ENCODE measurements at regions not wholly inside any gene's neighbourhood (a gene's known extent, or its start where the extent isn't known, plus 50 kb on each side); places are given as distances from the start of the nearest gene placed in this dataset.
"Not testable (repeated sequence)": the region's sequence is repeated elsewhere in the genome, so short reads cannot be mapped to it uniquely, and the experiment has no call there.

GRCh38 chr2:33704406-33704855 is 105.3 kb upstream of the FAM98A start:
- ATAC-seq: peak in 3 of 8 donors; percentile 68 to 76 (median 73)
- no peak for DNase-seq
- intact Hi-C loops (cut with DNase I): no loop called here
- Histone ChIP-seq H3K9me3 (no peaks in the 10 kb centered on the region), H3K36me3 (no peaks in the 10 kb centered on the region), H3K27ac (peak overlapping the region in 6 of 10 donors; percentile 11 to 74 (median 26)), H3K27me3 (no peaks in the 10 kb centered on the region), H3K4me1 (peaks cover 0 to 20% (median 3%) of the 10 kb centered on the region in 9 donors), H3K4me3 (no peak overlapping the region)
- WGBS, 2 donors: 22 to 35% methylated on average over 1 of the region's 1 CpG
- TF ChIP-seq CTCF (IDR thresholded peaks at IDR 0.05): no peak

- no peak for TF ChIP-seq CTCF (IDR thresholded peaks at IDR 0.05)
- Histone ChIP-seq H3K27me3 (no peaks in the 10 kb centered on the region), H3K4me3 (no peak overlapping the region), H3K27ac (no peak overlapping the region), H3K4me1 (no peaks in the 10 kb centered on the region), H3K36me3 (no peaks in the 10 kb centered on the region), H3K9me3 (peaks cover 0 to 11% (median 0%) of the 10 kb centered on the region in 11 donors)
- DNase-seq (no peak), ATAC-seq (no peak)
- intact Hi-C loops (cut with DNase I): no loop called here
Measured at GRCh38 chr2:33696234-33696633, 97.1 kb upstream of the FAM98A start.

- no peak for DNase-seq
Measured at GRCh38 chr2:33694904-33695303, 95.8 kb upstream of the FAM98A start.

GRCh38 chr2:33690686-33691085 is 91.6 kb upstream of the FAM98A start:
- WGBS, 2 donors: 85 to 93% methylated on average over 1 of the region's 1 CpG
- H3K4me1 ChIP-seq; ATAC-seq; intact Hi-C loops (cut with DNase I); H3K27ac ChIP-seq; H3K27me3 ChIP-seq; H3K36me3 ChIP-seq; DNase-seq; H3K4me3 ChIP-seq: not testable (repeated sequence)
- H3K9me3 ChIP-seq: peaks cover 0 to 60% (median 17%) of the 10 kb centered on the region in 11 donors

More at GRCh38 chr2:33694904-33695303, 95.8 kb upstream of the FAM98A start:
- H3K9me3 ChIP-seq: peaks cover 0 to 23% (median 0%) of the 10 kb centered on the region in 11 donors
- no peak overlapping the region for H3K27ac ChIP-seq
- no peak for TF ChIP-seq CTCF (IDR thresholded peaks at IDR 0.05)
- no peak overlapping the region for H3K4me3 ChIP-seq
- no peaks in the 10 kb centered on the region for H3K27me3 ChIP-seq
- no peaks in the 10 kb centered on the region for H3K36me3 ChIP-seq
- whole genome bisulfite sequencing, 2 donors: 70 to 95% methylated on average over 1 of the region's 1 CpG
- ATAC-seq: no peak
- H3K4me1 ChIP-seq: no peaks in the 10 kb centered on the region
- intact Hi-C loops (cut with DNase I): no loop called here

GRCh38 chr2:33681364-33681757 is 82.3 kb upstream of the FAM98A start:
- no peak for ATAC-seq
- intact Hi-C loops (cut with DNase I): loop anchor here in 1 of 10 donors (10.0 kb wide), 1 partner anchor 413 kb away; no protein-coding TSS in a partner anchor
- 2 to 5% methylated on average over 1 of the region's 1 CpG for WGBS, 2 donors

More at GRCh38 chr2:33681364-33681757, 82.3 kb upstream of the FAM98A start:
- Histone ChIP-seq H3K4me1 (peaks cover 0 to 8% (median 0%) of the 10 kb centered on the region in 9 donors), H3K27ac (no peak overlapping the region), H3K36me3 (no peaks in the 10 kb centered on the region), H3K4me3 (no peak overlapping the region), H3K27me3 (no peaks in the 10 kb centered on the region), H3K9me3 (peaks cover 0 to 15% (median 0%) of the 10 kb centered on the region in 11 donors)
- DNase-seq: no peak
- peak in 8 of 9 donors; percentile 10 to 62 (median 36) for TF ChIP-seq CTCF (IDR thresholded peaks at IDR 0.05)

Measured in heart right ventricle (tissue), 16 donors.